Psoas muscle (tissue), 7 donors: ENCODE measurements at regions not wholly inside any gene's neighbourhood (a gene's known extent, or its start where the extent isn't known, plus 50 kb on each side); places are given as distances from the start of the nearest gene placed in this dataset.

ENCODE experiments used
- ATAC-seq, 4 donors: fragments of 200-7000 bp; cut with Tn5 transposase; one replicate each; pipeline ENCODE4 v1.9.1; 2020; ENCODE audit warnings: moderate library complexity in 3 of 4, mild to moderate bottlenecking in 2 of 4
- DNase-seq, 2 donors: peaks; one replicate each; pipeline ENCODE4 v3.0.0-alpha.2; 2020
- H3K27ac ChIP-seq: fragments of 200-600 bp; one replicate; pipeline ENCODE4 v1.8.0; 2022
- H3K27me3 ChIP-seq, 3 donors: fragments of 200-600 bp in 1 of 3; one replicate each; pipeline versions ENCODE4 v1.6.1 to v1.8.0; 2013 to 2022; ENCODE audit warnings: low read length in 2 of 3, mild to moderate bottlenecking in 2 of 3, moderate library complexity in 1 of 3; ENCODE audit not compliant: insufficient read depth in 3 of 3
- H3K36me3 ChIP-seq, 2 donors: fragments of 200-600 bp in 1 of 2; one replicate each; pipeline versions ENCODE4 v1.6.1 to v1.8.0; 2013 to 2022; ENCODE audit warnings: low read depth in 1 of 2, mild to moderate bottlenecking in 1 of 2, moderate library complexity in 1 of 2; ENCODE audit not compliant: insufficient read depth in 1 of 2
- H3K4me1 ChIP-seq: fragments of 200-600 bp; one replicate; pipeline ENCODE4 v1.8.0; 2022
- H3K4me3 ChIP-seq: fragments of 200-600 bp; one replicate; pipeline ENCODE4 v1.8.0; 2022; ENCODE audit warnings: mild to moderate bottlenecking
- H3K9me3 ChIP-seq: fragments of 200-600 bp; one replicate; pipeline ENCODE4 v1.8.0; 2022
- CTCF ChIP-seq: fragments of 200-600 bp; IDR thresholded peaks from one replicate; pipeline ENCODE4 v1.8.0; 2022; ENCODE audit warnings: antibody characterized with exemption
- WGBS, 3 donors: extraction: QIAGEN DNeasy Blood & Tissue Kit; methylation state at CpG; one replicate each; pipeline versions ENCODE4 v1.1.6 to v1.1.7; 2013; 5-methylcytosine and 5-hydroxymethylcytosine counted together
- intact Hi-C, 2 donors: fragments of 100-400 bp; cut with DNase I; formaldehyde crosslinking; loops; one replicate each; pipeline versions ENCODE4 v1.11.0 to v1.14.2; 2022
- donor health status: healthy with polysubstance abuse.
- donor health status: DM: no; HTN: no; CAD: no; lungs with moderate emphysema.
- donor health status: Bipolar disorder and iron deficiency.
- donor health status: healthy.
- donor health status: DM: yes; HTN: yes; CAD: no.
- donor health status: DM: no; HTN: no; CAD: no.
- donor health status: DM: yes; HTN: yes; CAD: no.

- Histone ChIP-seq H3K36me3 (no peaks in the 10 kb centered on the region), H3K27me3 (no peaks in the 10 kb centered on the region), H3K9me3 (no peaks in the 10 kb centered on the region), H3K4me3 (no peak overlapping the region), H3K4me1 (no peaks in the 10 kb centered on the region), H3K27ac (no peak overlapping the region)
- ATAC-seq (no peak), DNase-seq (no peak)
- intact Hi-C loops, result no loop called here
- TF ChIP-seq CTCF, result no peak
- WGBS, 3 donors, result 46 to 55% (median 47%) methylated on average over 1 of the region's 1 CpG
Observed at GRCh38 chr6:102670735-102671134, 1277.2 kb downstream of the GRIK2 start.

GRCh38 chr6:102662851-102663250 is 1269.3 kb downstream of the GRIK2 start:
- intact Hi-C loops, result no loop called here
- Histone ChIP-seq H3K9me3 (no peaks in the 10 kb centered on the region), H3K4me3 (no peak overlapping the region), H3K36me3 (no peaks in the 10 kb centered on the region), H3K27me3 (no peaks in the 10 kb centered on the region), H3K4me1 (no peaks in the 10 kb centered on the region), H3K27ac (no peak overlapping the region)
- TF ChIP-seq CTCF, result no peak
- DNase-seq, result no peak
- no peak for ATAC-seq
- WGBS, 3 donors, result 70 to 74% (median 72%) methylated on average over 3 of the region's 3 CpGs

GRCh38 chr6:102660303-102660702 is 1266.8 kb downstream of the GRIK2 start:
- WGBS, 3 donors, result 52 to 58% (median 53%) methylated on average over 5 of the region's 5 CpGs
- H3K9me3 ChIP-seq, result no peaks in the 10 kb centered on the region
- no peak for ATAC-seq

GRCh38 chr6:102655823-102656222 is 1262.3 kb downstream of the GRIK2 start:
- Histone ChIP-seq H3K36me3 (no peaks in the 10 kb centered on the region), H3K27ac (no peak overlapping the region), H3K9me3 (no peaks in the 10 kb centered on the region), H3K4me3 (no peak overlapping the region), H3K4me1 (no peaks in the 10 kb centered on the region), H3K27me3 (no peaks in the 10 kb centered on the region)
- 88 to 98% (median 89%) methylated on average over 1 of the region's 1 CpG for WGBS, 3 donors
- ATAC-seq, result no peak
- TF ChIP-seq CTCF, result no peak
- no peak for DNase-seq
- intact Hi-C loops, result no loop called here

More at GRCh38 chr6:102660303-102660702, 1266.8 kb downstream of the GRIK2 start:
- Histone ChIP-seq H3K36me3 (no peaks in the 10 kb centered on the region), H3K4me1 (no peaks in the 10 kb centered on the region), H3K4me3 (no peak overlapping the region), H3K27ac (no peak overlapping the region), H3K27me3 (no peaks in the 10 kb centered on the region)
- DNase-seq, result no peak
- no peak for TF ChIP-seq CTCF
- intact Hi-C loops, result no loop called here

- no peak for TF ChIP-seq CTCF
- no peak overlapping the region for H3K4me3 ChIP-seq
- WGBS, 3 donors, result 69 to 83% (median 75%) methylated on average over 2 of the region's 2 CpGs
- no peaks in the 10 kb centered on the region for H3K27me3 ChIP-seq
- no peaks in the 10 kb centered on the region for H3K36me3 ChIP-seq
- no peaks in the 10 kb centered on the region for H3K9me3 ChIP-seq
- DNase-seq, result no peak
- ATAC-seq, result no peak
- no peaks in the 10 kb centered on the region for H3K4me1 ChIP-seq
- no peak overlapping the region for H3K27ac ChIP-seq
- intact Hi-C loops, result no loop called here
Observed at GRCh38 chr6:102641426-102641825, 1247.9 kb downstream of the GRIK2 start.
